ENCODE measurements at regions not wholly inside any gene's neighbourhood (a gene's known extent, or its start where the extent isn't known, plus 50 kb on each side); places are given as distances from the start of the nearest gene placed in this dataset.
"Not testable (repeated sequence)": the region's sequence is repeated elsewhere in the genome, so short reads cannot be mapped to it uniquely, and the experiment has no call there.

- not testable (repeated sequence) for DNase-seq (ENCODE audit: low read depth, low spot score)
Measured at GRCh38 chr18:2166876-2167275, 404.4 kb downstream of the METTL4 start.

- DNase-seq (ENCODE audit: low read depth, low spot score): peak; percentile 40
Measured at GRCh38 chr18:2168022-2168421, 403.3 kb downstream of the METTL4 start.

GRCh38 chr18:2169656-2170055, 401.6 kb downstream of the METTL4 start:
- no peak for DNase-seq (ENCODE audit: low read depth, low spot score)

- DNase-seq (ENCODE audit: low read depth, low spot score): no peak
Measured at GRCh38 chr18:2171840-2172625, 399.3 kb downstream of the METTL4 start.

GRCh38 chr18:2172881-2173280, 398.4 kb downstream of the METTL4 start:
- DNase-seq (ENCODE audit: low read depth, low spot score): no peak

GRCh38 chr18:2173486-2173885, 397.8 kb downstream of the METTL4 start:
- no peak for DNase-seq (ENCODE audit: low read depth, low spot score)

- DNase-seq (ENCODE audit: low read depth, low spot score): no peak
Measured at GRCh38 chr18:2178036-2178435, 393.3 kb downstream of the METTL4 start.

- DNase-seq (ENCODE audit: low read depth, low spot score): no peak
Measured at GRCh38 chr18:2179498-2180183, 391.7 kb downstream of the METTL4 start.

GRCh38 chr18:2180586-2180985, 390.7 kb downstream of the METTL4 start:
- DNase-seq (ENCODE audit: low read depth, low spot score): no peak

- DNase-seq (ENCODE audit: low read depth, low spot score): no peak
Measured at GRCh38 chr18:2183432-2183831, 387.9 kb downstream of the METTL4 start.

- no peak for DNase-seq (ENCODE audit: low read depth, low spot score)
Measured at GRCh38 chr18:2186967-2187366, 384.3 kb downstream of the METTL4 start.

GRCh38 chr18:2188258-2188657, 383.0 kb downstream of the METTL4 start:
- DNase-seq (ENCODE audit: low read depth, low spot score): no peak

- no peak for DNase-seq (ENCODE audit: low read depth, low spot score)
Measured at GRCh38 chr18:2191180-2191790, 380.0 kb downstream of the METTL4 start.

- no peak for DNase-seq (ENCODE audit: low read depth, low spot score)
Measured at GRCh38 chr18:2192562-2192961, 378.7 kb downstream of the METTL4 start.

- DNase-seq (ENCODE audit: low read depth, low spot score): no peak
Measured at GRCh38 chr18:2197946-2198345, 373.4 kb downstream of the METTL4 start.

- no peak for DNase-seq (ENCODE audit: low read depth, low spot score)
Measured at GRCh38 chr18:2199060-2199459, 372.2 kb downstream of the METTL4 start.

- no peak for DNase-seq (ENCODE audit: low read depth, low spot score)
Measured at GRCh38 chr18:2201036-2201600, 370.2 kb downstream of the METTL4 start.

- no peak for DNase-seq (ENCODE audit: low read depth, low spot score)
Measured at GRCh38 chr18:2204736-2205135, 366.6 kb downstream of the METTL4 start.

- DNase-seq (ENCODE audit: low read depth, low spot score): no peak
Measured at GRCh38 chr18:2207294-2207693, 364.0 kb downstream of the METTL4 start.

- no peak for DNase-seq (ENCODE audit: low read depth, low spot score)
Measured at GRCh38 chr18:2212598-2213205, 358.6 kb downstream of the METTL4 start.

- no peak for DNase-seq (ENCODE audit: low read depth, low spot score)
Measured at GRCh38 chr18:2213905-2214304, 357.4 kb downstream of the METTL4 start.

GRCh38 chr18:2217356-2217755, 353.9 kb downstream of the METTL4 start:
- no peak for DNase-seq (ENCODE audit: low read depth, low spot score)

All from ELF-1 (cell line).